Gastrocnemius medialis (tissue), 4 donors: ENCODE measurements at regions not wholly inside any gene's neighbourhood (a gene's known extent, or its start where the extent isn't known, plus 50 kb on each side); places are given as distances from the start of the nearest gene placed in this dataset.

ENCODE experiments used
- POLR2A ChIP-seq, 2 donors: fragments of 450-650 bp; IDR thresholded peaks; one replicate each; pipeline ENCODE4 v1.6.1; 2017; ENCODE audit warnings: antibody characterized with exemption in 2 of 2, mild to moderate bottlenecking in 2 of 2, moderate library complexity in 2 of 2
- TF ChIP-seq, protein P1 (sequence below), 5 experiments: fragments of 450-650 bp in 3 of 5; fragments of 200-600 bp in 2 of 5; sonication (generic) in 2 of 5; IDR thresholded peaks in 4 of 5; conservative IDR thresholded peaks in 1 of 5; 1 replicate in 4 of 5; 2 replicates in 1 of 5; pipeline ENCODE4 v1.5.1; 2016 to 2019; ENCODE audit warnings: antibody characterized with exemption in 5 of 5, mild to moderate bottlenecking in 3 of 5, moderate library complexity in 3 of 5

DNA sequence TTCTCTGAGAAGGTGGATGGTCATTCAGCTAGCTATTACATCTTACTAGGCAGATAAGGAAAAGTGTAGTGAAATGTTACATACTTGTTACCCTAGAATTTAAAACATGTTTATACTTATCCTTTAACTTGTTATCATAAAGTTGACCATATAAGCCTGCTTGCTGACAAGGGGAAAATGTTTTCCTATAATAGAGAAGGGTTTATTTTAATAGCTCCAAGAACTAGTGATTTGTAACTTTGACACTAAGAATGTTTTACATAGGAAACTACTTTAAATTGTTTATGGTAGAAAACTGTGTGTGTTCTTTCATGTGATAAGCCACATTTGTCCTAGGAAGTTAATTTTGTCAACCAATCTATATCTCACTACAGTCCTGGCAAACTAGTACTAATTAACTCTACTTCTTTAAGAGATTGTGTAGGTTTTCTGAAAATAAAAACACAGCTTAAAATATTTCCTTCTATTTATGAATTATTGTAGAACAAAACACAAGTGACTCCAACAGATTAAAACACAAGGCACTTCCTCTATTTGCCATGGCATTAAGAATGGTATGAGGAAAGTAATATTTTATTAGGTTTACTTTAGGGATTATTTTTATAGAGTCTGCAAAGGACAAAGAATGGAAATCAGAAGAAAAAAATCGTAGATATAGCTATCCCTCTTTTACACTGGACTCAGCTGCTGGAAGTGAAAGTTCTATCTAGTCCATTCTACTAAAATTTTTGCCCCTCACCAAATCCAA, 233.3 kb upstream of the NBEA start:
- TF ChIP-seq POLR2A (IDR thresholded peaks at IDR 0.05), result no peak
- TF ChIP-seq, protein P1, sequence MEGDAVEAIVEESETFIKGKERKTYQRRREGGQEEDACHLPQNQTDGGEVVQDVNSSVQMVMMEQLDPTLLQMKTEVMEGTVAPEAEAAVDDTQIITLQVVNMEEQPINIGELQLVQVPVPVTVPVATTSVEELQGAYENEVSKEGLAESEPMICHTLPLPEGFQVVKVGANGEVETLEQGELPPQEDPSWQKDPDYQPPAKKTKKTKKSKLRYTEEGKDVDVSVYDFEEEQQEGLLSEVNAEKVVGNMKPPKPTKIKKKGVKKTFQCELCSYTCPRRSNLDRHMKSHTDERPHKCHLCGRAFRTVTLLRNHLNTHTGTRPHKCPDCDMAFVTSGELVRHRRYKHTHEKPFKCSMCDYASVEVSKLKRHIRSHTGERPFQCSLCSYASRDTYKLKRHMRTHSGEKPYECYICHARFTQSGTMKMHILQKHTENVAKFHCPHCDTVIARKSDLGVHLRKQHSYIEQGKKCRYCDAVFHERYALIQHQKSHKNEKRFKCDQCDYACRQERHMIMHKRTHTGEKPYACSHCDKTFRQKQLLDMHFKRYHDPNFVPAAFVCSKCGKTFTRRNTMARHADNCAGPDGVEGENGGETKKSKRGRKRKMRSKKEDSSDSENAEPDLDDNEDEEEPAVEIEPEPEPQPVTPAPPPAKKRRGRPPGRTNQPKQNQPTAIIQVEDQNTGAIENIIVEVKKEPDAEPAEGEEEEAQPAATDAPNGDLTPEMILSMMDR (IDR thresholded peaks at IDR 0.05 in 4 of 5, conservative IDR thresholded peaks at IDR 0.05 in 1 of 5), result no peak
